ENCODE measurements at regions not wholly inside any gene's neighbourhood (a gene's known extent, or its start where the extent isn't known, plus 50 kb on each side); places are given as distances from the start of the nearest gene placed in this dataset.

GRCh38 chr22:25351631-25352293 lies 132.3 kb downstream of the CRYBB2 start:
- in situ Hi-C loops (cut with HindIII; ENCODE audit: extremely low pct_ligation_motif_present, low pct_unique_long_range_greater_than_20kb): no loop called here
- Histone ChIP-seq H3K4me2 (ENCODE audit: low read depth, low read length) (no peak overlapping the region), H3K36me3 (replicated peaks in 1 of 2; ENCODE audit: control insufficient read depth in 1 of 2, insufficient read depth in 2 of 2, low read length in 2 of 2) (peaks cover 30 to 65% of the 10 kb centered on the region in 2 experiments), H2AFZ (ENCODE audit: low read length) (no peak overlapping the region), H3K9ac (ENCODE audit: insufficient read depth, low read depth, low read length) (no peak overlapping the region), H3K79me2 (ENCODE audit: insufficient read depth, low read length) (no peaks in the 10 kb centered on the region), H3K4me3 (replicated peaks in 1 of 3; ENCODE audit: insufficient read depth in 1 of 3, low read depth in 2 of 3, low read length in 3 of 3) (no peak overlapping the region), H4K20me1 (ENCODE audit: insufficient read depth, low read length) (no peaks in the 10 kb centered on the region), H3K27me3 (ENCODE audit: control insufficient read depth in 1 of 2, insufficient read depth in 2 of 2, low read length in 2 of 2) (no peaks in the 10 kb centered on the region), H3K4me1 (ENCODE audit: insufficient read depth, low read length) (no peaks in the 10 kb centered on the region), H3K9me3 (ENCODE audit: low read length) (no peaks in the 10 kb centered on the region), H3K27ac (ENCODE audit: extremely low read length, insufficient read depth, low read length) (no peak overlapping the region)
- ChIA-PET POLR2A (no interaction called here), CTCF (ENCODE audit: low intra/inter-chr PET ratio, low total read pairs) (no interaction called here)
- no TSS peak for BruUV-seq (replicated peaks)
- 94% methylated on average over 10 of the region's 18 CpGs for WGBS (ENCODE audit: low lambda C conversion rate)
- FAIRE-seq (no peak), DNase-seq (ENCODE audit: low spot score) (no peak), ATAC-seq (no peak)
- TF ChIP-seq ZSCAN20 (CRISPR knock-in tag; IDR thresholded peaks at IDR 0.05; ENCODE audit: borderline replicate concordance) (no peak), PAXIP1 (CRISPR knock-in tag; conservative IDR thresholded peaks at IDR 0.05) (no peak), TBX3 (IDR thresholded peaks at IDR 0.05; ENCODE audit: borderline replicate concordance) (no peak), ZNF7 (CRISPR knock-in tag; IDR thresholded peaks at IDR 0.05) (no peak), RBM22 (optimal IDR thresholded peaks at IDR 0.05; ENCODE audit: low read length) (peak; percentile 17)
- intact Hi-C loops (cut with micrococcal nuclease; ENCODE audit: unreplicated experiment): no loop called here

All from HepG2 (cell line).